ENCODE measurements at regions not wholly inside any gene's neighbourhood (a gene's known extent, or its start where the extent isn't known, plus 50 kb on each side); places are given as distances from the start of the nearest gene placed in this dataset.
A peak's percentile ranks its signal among the peaks of the same experiment; 100 is the strongest.

DNA sequence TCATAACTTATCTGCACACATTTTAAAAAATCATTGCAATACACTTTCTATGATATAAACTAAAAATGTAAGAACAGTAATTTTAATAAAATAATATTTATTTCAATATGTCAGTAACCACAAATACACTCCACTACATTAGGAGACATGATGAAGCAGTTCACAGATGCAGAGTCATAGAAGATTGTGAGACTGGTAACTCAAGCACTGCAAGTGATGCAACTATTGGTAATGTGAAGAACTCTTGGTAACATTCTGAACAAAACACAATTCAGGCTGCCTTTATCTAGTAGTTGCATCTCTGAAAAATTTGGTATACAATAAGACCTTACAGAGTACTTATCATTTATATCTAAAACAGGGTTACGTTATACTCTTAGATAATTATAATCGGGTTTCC, 52.6 kb upstream of the LRAT start (continued):
- TF ChIP-seq, protein P1, sequence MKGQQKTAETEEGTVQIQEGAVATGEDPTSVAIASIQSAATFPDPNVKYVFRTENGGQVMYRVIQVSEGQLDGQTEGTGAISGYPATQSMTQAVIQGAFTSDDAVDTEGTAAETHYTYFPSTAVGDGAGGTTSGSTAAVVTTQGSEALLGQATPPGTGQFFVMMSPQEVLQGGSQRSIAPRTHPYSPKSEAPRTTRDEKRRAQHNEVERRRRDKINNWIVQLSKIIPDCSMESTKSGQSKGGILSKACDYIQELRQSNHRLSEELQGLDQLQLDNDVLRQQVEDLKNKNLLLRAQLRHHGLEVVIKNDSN (CRISPR knock-in tag; IDR thresholded peaks at IDR 0.05) = no peak
- TF ChIP-seq EP300 (IDR thresholded peaks at IDR 0.05; ENCODE audit: low read length) (peak; percentile 47; the same call in 1 of the 2 replicates), SOX6 (IDR thresholded peaks at IDR 0.05) (peak; percentile 33; the same call in 1 of the 2 replicates), ATF7 (IDR thresholded peaks at IDR 0.05) (peak; percentile 28; the same call in 1 of the 2 replicates), MAFG (tag; conservative IDR thresholded peaks at IDR 0.05) (peak; percentile 40; the same call in 1 of the 2 replicates), CEBPG (CRISPR knock-in tag; IDR thresholded peaks at IDR 0.05) (no peak), CEBPG (tag; conservative IDR thresholded peaks at IDR 0.05 in 1 of 2, IDR thresholded peaks at IDR 0.05 in 1 of 2) (peak; percentile 71 to 90), C11orf30 (IDR thresholded peaks at IDR 0.05; ENCODE audit: low read depth) (peak; percentile 39; the same call in 1 of the 2 replicates), ZNF584 (CRISPR knock-in tag; IDR thresholded peaks at IDR 0.05; ENCODE audit: low read depth) (peak; percentile 80; the same call in 1 of the 2 replicates), CC2D1A (IDR thresholded peaks at IDR 0.05) (no peak), SAFB2 (IDR thresholded peaks at IDR 0.05; ENCODE audit: borderline replicate concordance, low read depth, low read length, severe bottlenecking) (no peak), NFE2 (IDR thresholded peaks at IDR 0.05; ENCODE audit: low read depth) (peak; percentile 50; the same call in 1 of the 2 replicates), ZNF766 (CRISPR knock-in tag; conservative IDR thresholded peaks at IDR 0.05) (peak; percentile 70; the same call in 1 of the 2 replicates), POLR2H (tag; IDR thresholded peaks at IDR 0.05; ENCODE audit: low read depth) (peak; percentile 30; the same call in 1 of the 2 replicates), ZNF644 (tag; IDR thresholded peaks at IDR 0.05; ENCODE audit: low read depth) (peak; percentile 42; the same call in 1 of the 2 replicates), ZBTB8A (IDR thresholded peaks at IDR 0.05; ENCODE audit: partially characterized antibody) (no peak), SMARCA5 (IDR thresholded peaks at IDR 0.05) (no peak), MXI1 (IDR thresholded peaks at IDR 0.05; ENCODE audit: low read depth, low read length) (no peak), GABPA (tag; conservative IDR thresholded peaks at IDR 0.05; ENCODE audit: low read depth) (0 out of 2 replicates have a peak, but pooled peaks have one; percentile 15), ZNF347 (CRISPR knock-in tag; IDR thresholded peaks at IDR 0.05; ENCODE audit: low read depth) (no peak), SETDB1 (IDR thresholded peaks at IDR 0.05; ENCODE audit: low read length) (no peak)
- TF ChIP-seq, protein P2, sequence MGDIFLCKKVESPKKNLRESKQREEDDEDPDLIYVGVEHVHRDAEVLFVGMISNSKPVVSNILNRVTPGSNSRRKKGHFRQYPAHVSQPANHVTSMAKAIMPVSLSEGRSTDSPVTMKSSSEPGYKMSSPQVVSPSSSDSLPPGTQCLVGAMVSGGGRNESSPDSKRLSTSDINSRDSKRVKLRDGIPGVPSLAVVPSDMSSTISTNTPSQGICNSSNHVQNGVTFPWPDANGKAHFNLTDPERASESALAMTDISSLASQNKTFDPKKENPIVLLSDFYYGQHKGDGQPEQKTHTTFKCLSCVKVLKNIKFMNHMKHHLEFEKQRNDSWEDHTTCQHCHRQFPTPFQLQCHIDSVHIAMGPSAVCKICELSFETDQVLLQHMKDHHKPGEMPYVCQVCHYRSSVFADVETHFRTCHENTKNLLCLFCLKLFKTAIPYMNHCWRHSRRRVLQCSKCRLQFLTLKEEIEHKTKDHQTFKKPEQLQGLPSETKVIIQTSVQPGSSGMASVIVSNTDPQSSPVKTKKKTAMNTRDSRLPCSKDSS (IDR thresholded peaks at IDR 0.05; ENCODE audit: low read depth, partially characterized antibody) = no peak
